PC-3 (cell line): ENCODE measurements at regions not wholly inside any gene's neighbourhood (a gene's known extent, or its start where the extent isn't known, plus 50 kb on each side); places are given as distances from the start of the nearest gene placed in this dataset.

Experiments used
- ATAC-seq: fragments of 200-7000 bp; cut with Tn5 transposase; 2 replicates; pipeline ENCODE4 v1.9.1; 2020; ENCODE audit warnings: mild to moderate bottlenecking, moderate library complexity
- BruUV-seq: library from RNA; stranded (reverse); fragments of 400-500 nt; replicated peaks from 2 replicates; lab custom pipeline; 2021; lab: Mats Ljungman, UMichigan
- CTCF ChIA-PET: fragments of 300-600 bp; sonication (Branson Sonifier 250); formaldehyde crosslinking; loops from one replicate; lab custom pipeline; 2022; ENCODE audit warnings: antibody characterized with exemption; lab: Charles Lee
- POLR2A ChIA-PET: fragments of 300-600 bp; sonication (Branson Sonifier 250); formaldehyde crosslinking; loops from one replicate; lab custom pipeline; 2022; ENCODE audit warnings: antibody characterized with exemption; ENCODE audit not compliant: unreplicated experiment; lab: Charles Lee
- DNase-seq: peaks from one replicate; pipeline ENCODE4 v3.0.0-alpha.2; 2015
- H2AFZ ChIP-seq: fragments of 300-600 bp; sonication (generic); 2 replicates; pipeline ENCODE4 v1.6.0; 2016; ENCODE audit warnings: antibody characterized with exemption, low read length
- H3F3A ChIP-seq: fragments of 300-600 bp; sonication (generic); one replicate; pipeline ENCODE4 v1.6.0; 2017; ENCODE audit warnings: antibody characterized with exemption, low read length, control low read depth, mild to moderate bottlenecking; ENCODE audit not compliant: unreplicated experiment
- H3K27ac ChIP-seq: fragments of 300-600 bp; sonication (generic); 2 replicates; pipeline ENCODE4 v1.5.1; 2016; ENCODE audit warnings: mild to moderate bottlenecking, low read length
- H3K27me3 ChIP-seq: fragments of 300-600 bp; sonication (generic); 2 replicates; pipeline ENCODE4 v1.6.1; 2016; ENCODE audit warnings: low read length, mixed read lengths
- H3K36me3 ChIP-seq: fragments of 300-600 bp; sonication (generic); 2 replicates; pipeline ENCODE4 v1.6.1; 2016; ENCODE audit warnings: low read depth, mixed run types, low read length, mixed read lengths
- H3K4me1 ChIP-seq: fragments of 300-600 bp; sonication (generic); 2 replicates; pipeline ENCODE4 v1.5.1; 2016; ENCODE audit warnings: low read length; ENCODE audit not compliant: insufficient read depth
- H3K4me2 ChIP-seq: fragments of 300-600 bp; sonication (generic); 2 replicates; pipeline ENCODE4 v1.6.0; 2016; ENCODE audit warnings: low read length
- H3K4me3 ChIP-seq: fragments of 300-600 bp; sonication (generic); 2 replicates; pipeline ENCODE4 v1.5.1; 2016; ENCODE audit warnings: mild to moderate bottlenecking, low read length, mixed read lengths
- H3K79me2 ChIP-seq: fragments of 300-600 bp; sonication (generic); 2 replicates; pipeline ENCODE4 v1.6.1; 2017; ENCODE audit warnings: low read length, mixed read lengths
- H3K9ac ChIP-seq: fragments of 300-600 bp; sonication (generic); 2 replicates; pipeline ENCODE4 v1.6.0; 2016; ENCODE audit warnings: mild to moderate bottlenecking, low read length
- H3K9me2 ChIP-seq: fragments of 300-600 bp; sonication (generic); replicated peaks from 2 replicates; pipeline ENCODE4 v1.6.1; 2016; ENCODE audit warnings: mixed run types, low read length, mixed read lengths
- H3K9me3 ChIP-seq: fragments of 300-600 bp; sonication (generic); 2 replicates; pipeline ENCODE4 v1.6.1; 2016; ENCODE audit warnings: low read length, mixed read lengths
- H4K20me1 ChIP-seq: fragments of 300-600 bp; sonication (generic); 2 replicates; pipeline ENCODE4 v1.6.1; 2016; ENCODE audit warnings: low read length, mixed read lengths
- EZH2 ChIP-seq: fragments of 300-600 bp; sonication (generic); IDR thresholded peaks from one replicate; pipeline ENCODE4 v1.6.1; 2017; ENCODE audit warnings: antibody characterized with exemption, mild to moderate bottlenecking, low read length; ENCODE audit not compliant: unreplicated experiment
- EZH2phosphoT487 ChIP-seq: fragments of 300-600 bp; sonication (generic); IDR thresholded peaks from 2 replicates; pipeline ENCODE4 v1.6.1; 2018; ENCODE audit warnings: mild to moderate bottlenecking, antibody characterized with exemption, low read length, borderline replicate concordance
- intact Hi-C: fragments of 100-400 bp; cut with micrococcal nuclease; formaldehyde crosslinking; loops from 2 replicates; pipeline ENCODE4 v1.9.0; 2023
- TF ChIP-seq, protein P1 (sequence below): fragments of 300-600 bp; sonication (generic); conservative IDR thresholded peaks from 2 replicates; pipeline ENCODE4 v1.5.1; 2017; ENCODE audit warnings: antibody characterized with exemption, low read depth, mild to moderate bottlenecking, low read length

DNA sequence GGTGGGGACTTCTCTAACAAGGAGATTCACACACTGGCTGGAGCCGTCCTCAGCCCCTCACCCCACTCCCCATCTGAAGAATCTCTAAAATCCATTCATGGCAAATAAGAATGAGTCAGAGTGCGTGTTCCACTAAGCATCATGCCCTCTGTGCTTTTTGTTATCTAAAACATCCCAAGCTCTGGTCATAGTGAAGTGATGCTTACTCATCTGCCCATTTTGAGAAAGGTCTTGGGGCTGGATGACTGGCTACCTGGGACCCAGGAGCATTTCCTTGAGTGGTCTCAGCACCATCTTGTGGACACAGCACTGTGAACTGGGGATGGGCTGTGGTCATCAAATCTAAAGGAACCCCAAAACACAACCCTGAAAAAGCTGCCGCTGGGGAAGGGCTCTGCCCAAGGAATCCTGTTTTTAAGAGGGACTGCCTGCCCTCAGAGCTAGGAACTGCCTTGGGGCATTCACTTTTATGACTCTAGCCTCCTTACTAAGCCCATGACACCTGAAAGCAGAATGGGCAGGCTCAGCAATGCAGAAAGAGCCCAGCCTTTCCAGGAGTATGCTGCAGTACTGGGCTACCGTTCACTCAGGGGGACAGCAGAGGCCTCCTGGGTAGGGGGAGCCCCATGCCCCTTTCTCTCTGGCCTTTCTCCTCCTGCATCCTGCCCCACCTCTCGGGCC, 53.5 kb downstream of the ZBTB38 start:
- Histone ChIP-seq H2AFZ (no peak overlapping the region), H3K9me2 (no peaks in the 10 kb centered on the region), H3K36me3 (no peaks in the 10 kb centered on the region), H3K79me2 (no peaks in the 10 kb centered on the region), H3K27ac (peak overlapping the region; percentile 88), H3F3A (no peaks in the 10 kb centered on the region), H3K27me3 (no peaks in the 10 kb centered on the region), H4K20me1 (no peaks in the 10 kb centered on the region), H3K9me3 (no peaks in the 10 kb centered on the region), H3K4me3 (no peak overlapping the region), H3K9ac (peak overlapping the region; percentile 41), H3K4me1 (peaks cover 14% of the 10 kb centered on the region), H3K4me2 (peak overlapping the region; percentile 22; the same call in 1 of the 2 replicates)
- no TSS peak for BruUV-seq
- ChIA-PET POLR2A (no interaction called here), CTCF (no interaction called here)
- DNase-seq (peak; percentile 68), ATAC-seq (peak; percentile 61)
- TF ChIP-seq, protein P1, sequence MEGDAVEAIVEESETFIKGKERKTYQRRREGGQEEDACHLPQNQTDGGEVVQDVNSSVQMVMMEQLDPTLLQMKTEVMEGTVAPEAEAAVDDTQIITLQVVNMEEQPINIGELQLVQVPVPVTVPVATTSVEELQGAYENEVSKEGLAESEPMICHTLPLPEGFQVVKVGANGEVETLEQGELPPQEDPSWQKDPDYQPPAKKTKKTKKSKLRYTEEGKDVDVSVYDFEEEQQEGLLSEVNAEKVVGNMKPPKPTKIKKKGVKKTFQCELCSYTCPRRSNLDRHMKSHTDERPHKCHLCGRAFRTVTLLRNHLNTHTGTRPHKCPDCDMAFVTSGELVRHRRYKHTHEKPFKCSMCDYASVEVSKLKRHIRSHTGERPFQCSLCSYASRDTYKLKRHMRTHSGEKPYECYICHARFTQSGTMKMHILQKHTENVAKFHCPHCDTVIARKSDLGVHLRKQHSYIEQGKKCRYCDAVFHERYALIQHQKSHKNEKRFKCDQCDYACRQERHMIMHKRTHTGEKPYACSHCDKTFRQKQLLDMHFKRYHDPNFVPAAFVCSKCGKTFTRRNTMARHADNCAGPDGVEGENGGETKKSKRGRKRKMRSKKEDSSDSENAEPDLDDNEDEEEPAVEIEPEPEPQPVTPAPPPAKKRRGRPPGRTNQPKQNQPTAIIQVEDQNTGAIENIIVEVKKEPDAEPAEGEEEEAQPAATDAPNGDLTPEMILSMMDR = peak; percentile 42
- TF ChIP-seq EZH2 = no peak
- intact Hi-C loops = no loop called here

- no peaks in the 10 kb centered on the region for H4K20me1 ChIP-seq
- intact Hi-C loops = no loop called here
- H3F3A ChIP-seq = no peaks in the 10 kb centered on the region
- H3K27ac ChIP-seq = no peak overlapping the region
- H3K4me2 ChIP-seq = no peak overlapping the region
- ChIA-PET CTCF (no interaction called here), POLR2A (no interaction called here)
- H3K9ac ChIP-seq = no peak overlapping the region
- no peaks in the 10 kb centered on the region for H3K36me3 ChIP-seq
- H3K9me3 ChIP-seq = no peaks in the 10 kb centered on the region
- H3K79me2 ChIP-seq = no peaks in the 10 kb centered on the region
- H3K27me3 ChIP-seq = no peaks in the 10 kb centered on the region
- peaks cover 14% of the 10 kb centered on the region for H3K4me1 ChIP-seq
- TF ChIP-seq, protein P1 = no peak
- no peak for TF ChIP-seq EZH2
- no peak for TF ChIP-seq EZH2phosphoT487
- no peak overlapping the region for H2AFZ ChIP-seq
- no TSS peak for BruUV-seq
- H3K9me2 ChIP-seq = no peaks in the 10 kb centered on the region
- ATAC-seq = no peak
- DNase-seq = no peak
- H3K4me3 ChIP-seq = no peak overlapping the region
Observed at GRCh38 chr3:141422961-141423582, 54.8 kb downstream of the ZBTB38 start.
